Neural crest cell (in vitro differentiated cells): ENCODE measurements at regions not wholly inside any gene's neighbourhood (a gene's known extent, or its start where the extent isn't known, plus 50 kb on each side); places are given as distances from the start of the nearest gene placed in this dataset.

Experiments
- DNase-seq: peaks from one replicate; pipeline ENCODE4 v3.0.0; 2021; ENCODE audit warnings: low read depth, mixed read lengths, low spot score
- H3K27ac Mint-ChIP-seq: one replicate; pipeline ENCODE4 v1.8.0; 2021; ENCODE audit warnings: mild to moderate bottlenecking, mixed read lengths; ENCODE audit not compliant: unreplicated experiment
- H3K27me3 Mint-ChIP-seq: 2 replicates; pipeline ENCODE4 v1.8.0; 2021; ENCODE audit warnings: low read depth, mild to moderate bottlenecking, mixed read lengths
- H3K36me3 Mint-ChIP-seq: 2 replicates; pipeline ENCODE4 v1.8.0; 2021; ENCODE audit warnings: low read depth, mild to moderate bottlenecking, mixed read lengths
- H3K4me1 Mint-ChIP-seq: 2 replicates; pipeline ENCODE4 v1.8.0; 2021; ENCODE audit warnings: mixed read lengths
- H3K4me3 Mint-ChIP-seq: one replicate; pipeline ENCODE4 v1.8.0; 2021; ENCODE audit warnings: mild to moderate bottlenecking, mixed read lengths
- H3K9me3 Mint-ChIP-seq: 2 replicates; pipeline ENCODE4 v1.8.0; 2021; ENCODE audit warnings: mixed read lengths
- CTCF ChIP-seq: fragments of 200-600 bp; sonication (generic); conservative IDR thresholded peaks from 2 replicates; pipeline ENCODE4 v1.5.0; 2021; ENCODE audit warnings: antibody characterized with exemption, mild to moderate bottlenecking

- Mint-ChIP-seq H3K9me3 (no peaks in the 10 kb centered on the region), H3K4me1 (peaks cover 11% of the 10 kb centered on the region), H3K4me3 (no peak overlapping the region), H3K27me3 (no peaks in the 10 kb centered on the region), H3K36me3 (no peaks in the 10 kb centered on the region), H3K27ac (no peak overlapping the region)
- TF ChIP-seq CTCF = no peak
- DNase-seq = no peak
These were observed 355.0 kb upstream of the DUSP10 start for GRCh38 chr1:222096883-222097282.

GRCh38 chr1:222096476-222096772 is 354.5 kb upstream of the DUSP10 start:
- H3K4me3 Mint-ChIP-seq = no peak overlapping the region
- no peaks in the 10 kb centered on the region for H3K9me3 Mint-ChIP-seq
- TF ChIP-seq CTCF = peak; percentile 32
- no peaks in the 10 kb centered on the region for H3K36me3 Mint-ChIP-seq
- DNase-seq = no peak
- no peaks in the 10 kb centered on the region for H3K27me3 Mint-ChIP-seq
- H3K27ac Mint-ChIP-seq = no peak overlapping the region
- H3K4me1 Mint-ChIP-seq = peaks cover 11% of the 10 kb centered on the region

- DNase-seq = peak; percentile 44
- peak; percentile 76 for TF ChIP-seq CTCF
These were observed 354.0 kb upstream of the DUSP10 start for GRCh38 chr1:222095606-222096475.

GRCh38 chr1:222093518-222093917 is 351.6 kb upstream of the DUSP10 start:
- DNase-seq = no peak
- Mint-ChIP-seq H3K27me3 (no peaks in the 10 kb centered on the region), H3K9me3 (no peaks in the 10 kb centered on the region), H3K27ac (no peak overlapping the region), H3K4me1 (no peaks in the 10 kb centered on the region), H3K36me3 (no peaks in the 10 kb centered on the region), H3K4me3 (no peak overlapping the region)
- TF ChIP-seq CTCF = no peak

More at GRCh38 chr1:222095606-222096475, 354.0 kb upstream of the DUSP10 start:
- H3K9me3 Mint-ChIP-seq = no peaks in the 10 kb centered on the region
- peaks cover 11% of the 10 kb centered on the region for H3K4me1 Mint-ChIP-seq
- H3K36me3 Mint-ChIP-seq = no peaks in the 10 kb centered on the region
- H3K27me3 Mint-ChIP-seq = no peaks in the 10 kb centered on the region
- no peak overlapping the region for H3K27ac Mint-ChIP-seq
- no peak overlapping the region for H3K4me3 Mint-ChIP-seq

GRCh38 chr1:222090103-222090502 is 348.2 kb upstream of the DUSP10 start:
- DNase-seq = no peak
- no peaks in the 10 kb centered on the region for H3K4me1 Mint-ChIP-seq
- no peaks in the 10 kb centered on the region for H3K27me3 Mint-ChIP-seq
- H3K27ac Mint-ChIP-seq = no peak overlapping the region
- TF ChIP-seq CTCF = no peak
- H3K36me3 Mint-ChIP-seq = no peaks in the 10 kb centered on the region
- no peak overlapping the region for H3K4me3 Mint-ChIP-seq
- no peaks in the 10 kb centered on the region for H3K9me3 Mint-ChIP-seq
